Right forelimb (tissue), 1 donor: ENCODE measurements at regions not wholly inside any gene's neighbourhood (a gene's known extent, or its start where the extent isn't known, plus 50 kb on each side); places are given as distances from the start of the nearest gene placed in this dataset.
"Not testable (repeated sequence)": the region's sequence is repeated elsewhere in the genome, so short reads cannot be mapped to it uniquely, and the experiment has no call there.

Experiments
- DNase-seq: peaks from one replicate; pipeline ENCODE4 v3.0.0-alpha.2; 2018

- DNase-seq: no peak
Observed at GRCh38 chr2:143994961-143995360, 525.0 kb downstream of the ZEB2 start.

GRCh38 chr2:143991596-143991995, 528.3 kb downstream of the ZEB2 start:
- DNase-seq: not testable (repeated sequence)

- no peak for DNase-seq
Observed at GRCh38 chr2:143988082-143988481, 531.8 kb downstream of the ZEB2 start.

- DNase-seq: no peak
Observed at GRCh38 chr2:143981428-143981827, 538.5 kb downstream of the ZEB2 start.

DNA sequence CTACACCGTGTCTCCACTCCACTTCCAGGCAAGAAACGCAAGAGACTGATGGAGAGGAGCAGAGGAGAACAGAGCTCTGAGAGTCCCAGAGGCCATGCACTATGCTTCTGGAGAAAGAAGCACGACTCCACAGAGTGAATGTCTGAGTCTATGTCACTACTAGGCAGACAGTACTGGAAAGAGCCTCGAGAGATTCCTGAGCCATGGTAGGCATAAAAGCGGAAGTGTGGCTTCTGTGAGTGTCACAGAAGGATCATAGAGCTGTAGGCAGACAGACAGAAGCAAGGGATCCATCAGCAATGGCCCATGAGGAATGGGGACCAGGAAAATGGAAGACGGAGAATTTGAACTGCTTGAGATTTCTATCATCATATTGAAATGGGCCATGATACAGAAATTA, 542.6 kb downstream of the ZEB2 start:
- no peak for DNase-seq

DNA sequence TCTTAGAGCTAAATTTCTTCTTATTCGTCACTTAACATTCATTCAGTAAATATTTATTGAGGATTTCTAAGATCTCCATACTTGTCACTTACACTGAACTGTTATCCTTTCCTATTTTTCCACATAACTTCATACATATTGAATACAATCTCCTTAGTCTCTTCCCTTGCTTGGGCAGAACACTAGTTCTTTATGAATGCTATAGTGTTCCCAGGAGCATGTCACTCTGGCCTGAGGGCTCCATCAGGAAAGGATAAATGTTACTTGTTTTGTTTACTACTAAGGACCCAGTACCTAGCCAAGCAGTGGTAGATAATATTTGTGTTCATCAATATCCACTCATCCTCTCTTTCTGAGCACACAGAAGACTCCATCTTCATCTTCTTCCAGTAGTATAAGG, 544.7 kb downstream of the ZEB2 start:
- no peak for DNase-seq

DNA sequence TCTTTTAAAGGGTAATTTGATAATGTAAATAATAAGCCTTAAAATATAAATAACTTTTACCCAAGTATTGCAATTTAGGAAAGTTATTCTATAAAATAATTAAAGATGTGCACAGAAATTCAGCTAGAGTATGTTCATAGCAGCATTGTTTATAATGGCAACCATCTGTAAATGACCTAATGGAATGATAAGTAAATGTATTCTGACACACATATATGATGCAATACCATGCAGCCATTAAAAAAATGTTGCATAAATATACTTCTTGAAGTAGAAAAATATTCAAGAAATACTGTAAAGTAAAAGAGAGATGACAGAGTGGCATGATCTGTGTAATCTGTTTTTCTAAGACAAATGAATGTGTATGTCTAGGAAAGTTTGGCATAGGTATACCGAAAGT, 545.7 kb downstream of the ZEB2 start:
- no peak for DNase-seq

- no peak for DNase-seq
Observed at GRCh38 chr2:143968860-143969259, 551.1 kb downstream of the ZEB2 start.

DNA sequence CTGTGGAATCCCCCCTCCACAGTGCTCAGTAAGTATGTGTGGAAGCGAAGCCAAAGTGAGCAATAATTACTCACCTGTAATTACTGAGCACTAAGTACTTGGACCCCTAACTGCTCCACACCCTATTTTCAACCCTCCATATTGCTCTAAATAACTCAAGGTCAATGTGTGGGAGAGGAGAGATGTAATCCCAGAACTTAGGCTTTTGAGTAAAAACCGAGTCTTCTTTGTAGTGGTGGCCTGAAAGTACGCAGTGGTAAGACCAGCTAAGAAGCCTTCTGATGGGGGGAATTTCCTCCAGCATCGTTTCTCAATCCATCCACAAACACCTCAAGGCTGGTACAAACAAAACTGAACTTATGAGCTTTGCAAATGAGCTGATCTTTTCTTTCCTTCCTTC, 551.6 kb downstream of the ZEB2 start:
- no peak for DNase-seq

DNA sequence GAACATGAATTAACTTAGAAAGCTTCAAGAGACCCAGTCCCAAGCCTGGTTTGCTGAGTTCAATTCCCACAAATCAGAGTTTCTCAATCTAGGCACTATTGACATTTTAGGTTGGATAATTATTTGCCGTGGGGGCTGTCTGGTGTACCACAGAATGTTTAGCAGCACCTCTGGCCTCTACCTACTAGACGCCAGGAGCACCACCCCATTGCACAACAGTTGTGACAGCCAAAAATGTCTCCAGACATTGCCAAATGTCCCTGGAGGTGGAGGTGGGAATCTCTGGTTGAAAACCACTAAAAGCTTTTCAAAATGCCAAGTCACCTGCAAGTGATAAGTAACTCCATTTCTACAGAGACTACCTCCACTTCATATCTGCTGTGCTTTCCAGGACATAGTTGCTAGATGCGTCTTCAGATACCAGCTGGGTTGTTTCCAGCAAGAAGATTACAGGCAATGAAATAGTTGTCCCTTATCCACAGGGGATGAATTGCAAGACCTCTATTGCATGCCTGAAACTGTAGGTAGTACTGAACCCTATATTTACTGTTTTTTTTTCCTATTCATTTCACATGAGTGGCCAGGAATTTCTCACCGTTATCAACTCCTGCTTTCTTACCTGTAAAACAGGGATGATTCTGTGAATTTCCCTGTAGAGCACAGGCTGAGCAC, 554.3 kb downstream of the ZEB2 start:
- DNase-seq: no peak

- no peak for DNase-seq
Observed at GRCh38 chr2:143964891-143965290, 555.0 kb downstream of the ZEB2 start.

- no peak for DNase-seq
Observed at GRCh38 chr2:143960177-143960576, 559.7 kb downstream of the ZEB2 start.

DNA sequence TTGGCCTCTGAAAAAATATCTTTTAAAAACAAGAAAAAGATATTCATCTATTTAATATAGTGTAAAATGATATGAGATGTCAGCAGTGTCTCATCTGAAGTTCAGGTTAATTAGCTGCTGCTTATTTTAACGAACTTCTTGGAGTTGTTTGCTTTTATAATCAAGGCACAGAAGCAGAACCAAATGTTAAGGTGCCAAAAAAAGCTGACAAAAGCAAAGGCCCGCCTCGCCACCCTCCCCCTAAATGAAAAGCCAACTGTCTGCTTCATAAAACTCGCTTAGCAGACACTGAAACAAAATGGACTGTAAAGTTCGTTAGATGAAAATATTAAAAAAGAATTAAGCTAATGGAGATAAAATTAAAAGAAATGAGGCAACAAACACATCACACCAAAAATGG, 562.6 kb downstream of the ZEB2 start:
- DNase-seq: no peak

- DNase-seq: no peak
Observed at GRCh38 chr2:143955401-143956065, 564.4 kb downstream of the ZEB2 start.

GRCh38 chr2:143954844-143955243, 565.1 kb downstream of the ZEB2 start:
- no peak for DNase-seq

DNA sequence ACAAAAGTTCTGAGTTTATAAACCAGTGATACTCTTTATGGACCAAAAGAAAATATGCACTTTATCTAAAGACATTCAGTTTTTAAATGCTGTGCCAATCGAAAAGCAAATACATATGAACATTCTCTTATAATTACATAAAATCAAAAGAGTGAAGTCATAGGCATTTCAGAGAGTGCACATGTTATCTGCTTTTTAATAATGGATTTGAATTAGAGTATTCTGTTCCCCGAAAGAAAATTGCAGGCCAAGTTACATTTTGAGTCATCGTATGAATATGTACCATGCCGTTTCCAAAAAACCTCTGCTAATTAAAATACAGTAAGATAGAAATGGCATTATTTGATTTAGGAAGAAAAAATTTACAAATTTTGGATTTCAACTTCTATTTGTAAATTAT, 565.7 kb downstream of the ZEB2 start:
- DNase-seq: no peak

DNA sequence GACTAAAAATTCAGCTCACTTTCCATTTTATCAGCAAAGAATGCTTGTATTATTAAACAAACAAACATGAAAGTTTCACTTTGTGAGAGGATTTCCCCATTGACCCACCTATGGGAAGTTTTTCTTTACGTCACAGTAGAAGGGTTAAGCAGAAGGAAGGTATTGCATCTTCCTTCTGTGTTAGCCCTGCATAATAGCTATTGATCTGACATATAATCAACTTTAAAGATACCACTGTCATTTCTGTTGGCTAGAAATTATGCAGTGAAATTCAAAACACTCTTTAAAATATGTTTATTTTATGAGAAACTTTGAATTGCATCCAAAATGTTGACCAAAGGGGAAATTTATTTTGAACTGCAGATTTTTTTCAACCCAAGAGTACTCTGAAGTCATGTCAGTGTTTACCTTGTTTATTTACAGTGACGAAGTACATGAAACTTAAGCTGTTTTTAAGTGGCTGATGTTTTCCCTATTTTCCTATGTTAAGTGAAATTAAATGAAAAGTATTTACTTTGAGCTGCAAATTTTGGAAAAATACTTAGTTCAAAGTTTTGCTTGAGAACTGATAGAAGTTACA, 566.4 kb downstream of the ZEB2 start:
- DNase-seq: no peak

- no peak for DNase-seq
Observed at GRCh38 chr2:143952536-143952935, 567.4 kb downstream of the ZEB2 start.

DNA sequence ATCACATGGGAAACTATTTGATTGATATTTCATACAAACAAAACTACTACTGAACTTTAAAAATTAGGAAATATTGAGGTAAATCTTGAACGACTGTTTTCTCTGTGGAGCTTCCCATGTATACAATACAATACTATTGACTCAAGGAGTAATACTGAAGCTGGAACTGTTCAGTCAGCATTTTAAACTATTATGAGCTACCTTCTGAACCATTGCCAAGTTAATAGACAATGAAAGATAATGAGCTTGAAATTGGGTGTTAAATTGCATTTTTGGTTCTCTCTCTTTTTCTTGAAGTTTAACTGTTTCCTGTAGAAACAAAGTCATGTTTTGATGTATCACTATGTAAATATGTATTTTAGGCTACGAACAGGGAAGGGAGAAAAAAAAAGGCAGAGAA, 569.2 kb downstream of the ZEB2 start:
- DNase-seq: no peak

DNA sequence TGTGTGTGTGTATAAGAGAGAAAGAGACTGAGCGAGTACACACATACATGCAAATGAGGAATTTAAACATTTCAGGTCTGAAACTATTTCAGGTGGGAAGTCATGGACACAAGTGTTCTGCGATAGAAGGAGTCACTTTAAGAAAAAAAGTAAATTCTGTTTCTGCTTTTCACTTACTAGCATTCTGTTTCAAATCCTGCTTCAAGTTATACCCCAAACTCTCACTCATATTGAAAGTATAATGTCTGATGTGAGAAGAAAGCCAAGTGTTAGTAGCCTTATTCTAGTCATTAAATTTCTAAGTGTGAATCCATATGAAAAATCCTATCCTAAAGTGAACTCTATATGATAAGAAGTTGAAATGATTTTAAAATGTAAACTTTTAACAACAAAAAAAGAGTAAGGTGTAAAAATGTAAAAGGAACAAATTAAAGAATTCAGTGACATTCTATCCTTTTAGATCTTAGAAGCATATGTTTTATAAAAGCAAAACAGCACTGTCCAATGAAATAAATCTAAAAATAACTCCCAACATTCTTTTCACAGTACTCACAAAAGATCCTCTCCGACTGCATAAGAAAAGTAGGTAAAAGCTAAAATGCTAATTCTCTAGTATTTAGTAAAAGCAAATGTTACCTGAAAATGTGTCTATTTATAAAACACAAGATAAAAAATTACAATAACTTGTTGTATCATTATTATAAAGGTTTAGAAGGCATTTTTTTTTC, 570.6 kb downstream of the ZEB2 start:
- DNase-seq: no peak

DNA sequence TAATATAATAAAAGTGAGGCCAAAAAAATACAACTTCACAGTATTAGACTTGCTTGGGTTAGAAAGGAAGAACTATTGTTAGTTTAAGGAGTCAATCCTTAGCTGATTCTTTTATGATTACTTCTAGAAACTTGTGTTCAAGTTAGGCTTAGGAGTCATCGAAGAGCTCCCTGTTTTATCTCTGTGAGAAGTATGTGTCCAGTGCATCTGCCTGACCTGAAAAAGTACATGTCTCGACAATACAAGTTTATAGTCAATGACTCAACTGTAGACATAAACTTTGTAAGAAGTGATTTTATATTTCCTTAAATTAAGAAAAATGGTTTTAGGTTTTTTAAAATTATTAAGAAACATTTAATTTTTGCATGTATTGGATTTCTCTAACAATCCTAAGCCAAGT, 571.2 kb downstream of the ZEB2 start:
- DNase-seq: no peak

GRCh38 chr2:143946436-143947391, 573.2 kb downstream of the ZEB2 start:
- DNase-seq: no peak

DNA sequence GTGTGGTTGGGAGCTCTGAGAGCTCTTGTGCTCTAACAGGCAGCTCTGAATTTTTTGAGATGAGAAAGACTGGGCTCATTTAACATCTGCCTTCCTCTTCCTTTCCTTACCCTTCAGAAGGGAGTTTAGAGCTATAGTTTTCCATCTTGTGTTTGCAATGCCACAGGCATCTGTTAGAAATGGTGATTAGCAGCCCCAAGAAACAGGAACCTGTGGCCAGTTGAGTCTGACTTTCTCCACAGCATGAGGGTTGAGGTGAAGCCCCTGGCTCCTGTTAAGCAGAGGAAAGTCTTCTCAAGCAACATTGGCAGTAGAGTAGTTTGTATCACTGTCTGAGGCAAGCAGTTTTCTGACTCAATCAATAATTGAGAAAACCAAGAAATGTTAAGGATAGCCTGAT, 577.4 kb downstream of the ZEB2 start:
- no peak for DNase-seq
